ENCODE measurements at regions not wholly inside any gene's neighbourhood (a gene's known extent, or its start where the extent isn't known, plus 50 kb on each side); places are given as distances from the start of the nearest gene placed in this dataset.

GRCh38 chr1:94660994-94661393 is 119.4 kb upstream of the F3 start:
- in situ Hi-C loops (cut with MboI; ENCODE audit: low sequenced_read_pairs), result no loop called here
- H2BK120ac ChIP-seq (ENCODE audit: low read depth, low read length), result peak overlapping the region; percentile 97
- TF ChIP-seq CHD1 (IDR thresholded peaks at IDR 0.05; ENCODE audit: low read depth, low read length) (no peak), MXI1 (IDR thresholded peaks at IDR 0.05; ENCODE audit: borderline replicate concordance, low read depth, low read length) (no peak), RCOR1 (IDR thresholded peaks at IDR 0.05; ENCODE audit: insufficient replicate concordance, low read length) (no peak), CTCF (conservative IDR thresholded peaks at IDR 0.05; ENCODE audit: low read depth, low read length) (no peak), MAFK (IDR thresholded peaks at IDR 0.05; ENCODE audit: low read depth, low read length) (no peak), FOS (IDR thresholded peaks at IDR 0.05; ENCODE audit: low read depth, low read length) (no peak), CEBPB (IDR thresholded peaks at IDR 0.05; ENCODE audit: low read depth, low read length) (no peak), RAD21 (IDR thresholded peaks at IDR 0.05; ENCODE audit: low read length) (no peak), MAZ (IDR thresholded peaks at IDR 0.05; ENCODE audit: borderline replicate concordance, low read depth, low read length) (no peak), BHLHE40 (IDR thresholded peaks at IDR 0.05; ENCODE audit: low read depth, low read length) (no peak), ELK1 (IDR thresholded peaks at IDR 0.05; ENCODE audit: borderline replicate concordance, low read depth, low read length) (no peak), RFX5 (IDR thresholded peaks at IDR 0.05; ENCODE audit: low read depth, low read length) (no peak), NFE2L2 (IDR thresholded peaks at IDR 0.05; ENCODE audit: low read depth, low read length) (no peak), SMC3 (IDR thresholded peaks at IDR 0.05; ENCODE audit: low read depth, low read length) (no peak), USF2 (IDR thresholded peaks at IDR 0.05; ENCODE audit: low read depth, low read length) (no peak), POLR2A (IDR thresholded peaks at IDR 0.05; ENCODE audit: low read depth, low read length) (no peak)
- H2AK5ac ChIP-seq (ENCODE audit: low read depth, low read length), result peak overlapping the region; percentile 96
- H2AFZ ChIP-seq (replicated peaks; ENCODE audit: low read length, poor library complexity), result peak overlapping the region; percentile 81
- no peak overlapping the region for H3K4me2 ChIP-seq (ENCODE audit: low read depth, low read length)
- peak overlapping the region; percentile 95 for H3K4ac ChIP-seq (ENCODE audit: low read depth, low read length)
- H3K23ac ChIP-seq (ENCODE audit: low read depth, low read length), result peak overlapping the region; percentile 97
- BruUV-seq (replicated peaks), result no TSS peak
- ChIA-PET POLR2A (ENCODE audit: unreplicated experiment) (no interaction called here), CTCF (interaction anchor here (1.8 kb wide), 1 partner anchor 10 kb away, joined by 4 read pairs; no protein-coding TSS in a partner anchor)
- H3K56ac ChIP-seq (ENCODE audit: extremely low read depth, insufficient read depth, low read length), result peak overlapping the region; percentile 16; the same call in 1 of the 2 replicates
- no peaks in the 10 kb centered on the region for H3K9me3 ChIP-seq (ENCODE audit: control insufficient read depth, insufficient read depth, low read length)
- peak overlapping the region; percentile 96 for H2BK20ac ChIP-seq (ENCODE audit: low read depth, low read length)
- peak overlapping the region; percentile 69 for H4K5ac ChIP-seq (ENCODE audit: low read depth, low read length)
- peak overlapping the region; percentile 36 to 88 for H4K8ac ChIP-seq (ENCODE audit: low read depth in 2 of 2, low read length in 2 of 2)
- H3K18ac ChIP-seq (ENCODE audit: low read depth, low read length), result peak overlapping the region; percentile 84
- ATAC-seq (ENCODE audit: low read depth) (peak; percentile 64), DNase-seq (peak; percentile 43)
- peaks cover 14% of the 10 kb centered on the region; the same call in 1 of the 2 replicates for H3K4me1 ChIP-seq (ENCODE audit: control insufficient read depth, insufficient read depth, low read length)
- H3K9ac ChIP-seq (ENCODE audit: low read depth, low read length), result peak overlapping the region; percentile 8; the same call in 1 of the 2 replicates
- H3K27ac ChIP-seq (ENCODE audit: insufficient read depth, low read length), result no peak overlapping the region
- intact Hi-C loops (cut with micrococcal nuclease), result no loop called here
- peak overlapping the region; percentile 66 for H2AK9ac ChIP-seq (replicated peaks; ENCODE audit: low read depth, low read length, poor library complexity)
- no peaks in the 10 kb centered on the region for H3K27me3 ChIP-seq (ENCODE audit: control insufficient read depth, insufficient read depth, low read length)
- H2BK15ac ChIP-seq (ENCODE audit: low read depth, low read length), result peak overlapping the region; percentile 83
- peaks cover 12% of the 10 kb centered on the region for H3K9me1 ChIP-seq (ENCODE audit: insufficient read depth, low read length)
- H4K91ac ChIP-seq (ENCODE audit: insufficient read depth, low read depth, low read length), result peak overlapping the region; percentile 76
- H3K4me3 ChIP-seq (ENCODE audit: insufficient read depth, low read depth, low read length), result no peak overlapping the region
- no peaks in the 10 kb centered on the region for H3K36me3 ChIP-seq (ENCODE audit: control insufficient read depth, insufficient read depth, low read length)
- H2BK5ac ChIP-seq (ENCODE audit: low read depth, low read length, poor library complexity, severe bottlenecking), result peak overlapping the region; percentile 76
- H4K20me1 ChIP-seq (ENCODE audit: insufficient read depth, low read length), result no peaks in the 10 kb centered on the region
- dilution Hi-C loops (cut with HindIII; ENCODE audit: low sequenced_read_pairs, unreplicated experiment), result no loop called here
- peak overlapping the region; percentile 78 for H3K14ac ChIP-seq (replicated peaks; ENCODE audit: low read depth, low read length)
- no peaks in the 10 kb centered on the region for H3K79me1 ChIP-seq (ENCODE audit: low read depth in 1 of 2, low read length in 2 of 2)
